ENCODE measurements at regions not wholly inside any gene's neighbourhood (a gene's known extent, or its start where the extent isn't known, plus 50 kb on each side); places are given as distances from the start of the nearest gene placed in this dataset.

GRCh38 chr4:125940426-125940825, 625.7 kb downstream of the FAT4 start:
- no peak overlapping the region for H3K4me3 Mint-ChIP-seq
- intact Hi-C loops (cut with micrococcal nuclease) = no loop called here
- no peaks in the 10 kb centered on the region for H3K27me3 Mint-ChIP-seq
- no peaks in the 10 kb centered on the region for H3K9me3 Mint-ChIP-seq
- no peaks in the 10 kb centered on the region for H3K4me1 Mint-ChIP-seq
- no peak for DNase-seq
- no peaks in the 10 kb centered on the region for H3K36me3 Mint-ChIP-seq (ENCODE audit: low read depth)
- no peak overlapping the region for H3K27ac Mint-ChIP-seq

- Mint-ChIP-seq H3K9me3 (no peaks in the 10 kb centered on the region), H3K4me1 (no peaks in the 10 kb centered on the region), H3K27me3 (no peaks in the 10 kb centered on the region), H3K36me3 (ENCODE audit: low read depth) (no peaks in the 10 kb centered on the region), H3K27ac (no peak overlapping the region), H3K4me3 (no peak overlapping the region)
- intact Hi-C loops (cut with micrococcal nuclease) = no loop called here
- no peak for DNase-seq
Measured at GRCh38 chr4:125944966-125945365, 630.2 kb downstream of the FAT4 start.

DNA sequence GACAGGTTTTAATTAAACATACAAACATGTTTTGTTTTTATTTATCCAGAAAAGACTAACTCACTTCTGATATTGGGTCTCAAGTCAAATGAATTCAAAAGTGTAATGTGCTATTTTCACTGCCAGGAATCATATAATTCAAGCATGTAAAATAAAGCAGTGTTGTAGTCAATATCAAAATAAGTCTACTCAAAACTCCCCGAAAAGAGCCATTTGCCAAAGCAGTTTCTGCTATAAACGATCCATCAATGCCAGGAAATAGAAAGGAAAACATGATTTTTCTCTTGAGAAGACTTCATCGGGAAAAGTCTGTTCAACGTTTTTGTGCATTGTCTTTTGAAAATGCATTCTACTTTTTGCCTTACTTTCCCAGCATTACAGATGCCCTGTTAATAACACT, 633.3 kb downstream of the FAT4 start:
- H3K4me1 Mint-ChIP-seq = no peaks in the 10 kb centered on the region
- no peak for DNase-seq
- H3K9me3 Mint-ChIP-seq = no peaks in the 10 kb centered on the region
- H3K27ac Mint-ChIP-seq = no peak overlapping the region
- H3K4me3 Mint-ChIP-seq = no peak overlapping the region
- no peaks in the 10 kb centered on the region for H3K27me3 Mint-ChIP-seq
- no peaks in the 10 kb centered on the region for H3K36me3 Mint-ChIP-seq (ENCODE audit: low read depth)
- intact Hi-C loops (cut with micrococcal nuclease) = no loop called here

GRCh38 chr4:125951261-125951887, 636.6 kb downstream of the FAT4 start:
- no peak overlapping the region for H3K27ac Mint-ChIP-seq
- H3K9me3 Mint-ChIP-seq = no peaks in the 10 kb centered on the region
- intact Hi-C loops (cut with micrococcal nuclease) = no loop called here
- no peaks in the 10 kb centered on the region for H3K27me3 Mint-ChIP-seq
- no peak for DNase-seq
- no peak overlapping the region for H3K4me3 Mint-ChIP-seq
- H3K36me3 Mint-ChIP-seq (ENCODE audit: low read depth) = no peaks in the 10 kb centered on the region
- no peaks in the 10 kb centered on the region for H3K4me1 Mint-ChIP-seq

DNA sequence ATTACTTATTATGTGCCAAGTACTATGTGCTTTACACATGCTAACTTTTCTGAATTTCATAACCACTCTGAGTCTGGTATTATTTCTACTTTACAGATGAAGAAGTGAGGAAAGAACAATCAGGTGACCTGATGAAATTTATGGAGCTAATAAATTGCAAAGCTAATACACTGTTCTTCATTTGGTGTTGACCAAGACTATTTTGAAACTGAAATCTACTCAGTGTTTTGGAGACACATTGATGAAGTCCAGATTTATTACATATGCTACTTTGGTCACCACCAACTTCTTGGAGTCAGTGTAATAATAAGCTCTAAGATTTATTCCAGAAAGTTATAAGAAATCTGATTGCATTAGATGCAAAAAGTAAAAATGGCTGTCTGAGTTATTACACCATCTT, 637.9 kb downstream of the FAT4 start:
- DNase-seq = no peak
- no peaks in the 10 kb centered on the region for H3K9me3 Mint-ChIP-seq
- H3K27me3 Mint-ChIP-seq = no peaks in the 10 kb centered on the region
- no peaks in the 10 kb centered on the region for H3K36me3 Mint-ChIP-seq (ENCODE audit: low read depth)
- no peak overlapping the region for H3K27ac Mint-ChIP-seq
- intact Hi-C loops (cut with micrococcal nuclease) = no loop called here
- no peaks in the 10 kb centered on the region for H3K4me1 Mint-ChIP-seq
- no peak overlapping the region for H3K4me3 Mint-ChIP-seq

DNA sequence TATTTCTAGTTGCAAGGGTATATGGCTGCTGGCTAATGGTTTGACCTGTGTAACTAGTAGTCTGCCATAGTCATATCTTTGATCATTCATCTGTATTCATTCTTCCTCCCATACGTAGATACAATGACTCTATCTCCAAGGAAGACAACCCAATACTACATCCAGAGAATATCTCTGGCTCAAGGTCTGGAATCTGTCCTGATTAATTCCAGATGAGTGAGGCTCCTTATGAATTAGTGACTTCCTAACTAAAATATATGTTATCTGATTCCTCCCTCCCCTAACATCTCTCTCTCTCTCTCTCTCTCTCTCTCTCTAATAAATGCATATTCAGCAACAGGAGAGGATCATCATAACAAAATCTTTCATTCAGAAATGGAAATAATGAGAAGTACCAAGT, 641.5 kb downstream of the FAT4 start:
- intact Hi-C loops (cut with micrococcal nuclease) = no loop called here
- no peaks in the 10 kb centered on the region for H3K36me3 Mint-ChIP-seq (ENCODE audit: low read depth)
- no peak for DNase-seq
- no peak overlapping the region for H3K4me3 Mint-ChIP-seq
- no peak overlapping the region for H3K27ac Mint-ChIP-seq
- H3K9me3 Mint-ChIP-seq = no peaks in the 10 kb centered on the region
- no peaks in the 10 kb centered on the region for H3K4me1 Mint-ChIP-seq
- no peaks in the 10 kb centered on the region for H3K27me3 Mint-ChIP-seq

DNA sequence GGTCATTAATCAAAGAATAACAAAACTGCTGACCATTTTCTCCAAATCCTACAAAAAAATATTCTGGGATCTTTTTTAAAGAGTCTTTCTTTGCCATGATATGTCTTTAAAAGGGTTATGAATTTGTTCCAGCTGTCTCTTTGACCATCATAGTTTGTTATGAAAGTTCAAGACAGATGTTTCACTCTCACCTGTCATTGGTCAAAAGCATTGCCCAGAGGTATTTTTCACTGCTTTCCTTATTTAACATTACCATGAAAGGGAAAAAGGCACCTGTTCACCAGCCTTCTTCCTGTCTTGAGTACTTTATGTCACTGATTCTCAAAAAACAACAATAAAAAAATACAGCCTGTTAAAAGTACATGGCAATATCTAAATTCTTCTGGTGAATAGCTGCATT, 643.8 kb downstream of the FAT4 start:
- Mint-ChIP-seq H3K9me3 (no peaks in the 10 kb centered on the region), H3K4me1 (no peaks in the 10 kb centered on the region), H3K27me3 (no peaks in the 10 kb centered on the region), H3K36me3 (ENCODE audit: low read depth) (no peaks in the 10 kb centered on the region), H3K27ac (no peak overlapping the region), H3K4me3 (no peak overlapping the region)
- intact Hi-C loops (cut with micrococcal nuclease) = no loop called here
- DNase-seq = no peak

DNA sequence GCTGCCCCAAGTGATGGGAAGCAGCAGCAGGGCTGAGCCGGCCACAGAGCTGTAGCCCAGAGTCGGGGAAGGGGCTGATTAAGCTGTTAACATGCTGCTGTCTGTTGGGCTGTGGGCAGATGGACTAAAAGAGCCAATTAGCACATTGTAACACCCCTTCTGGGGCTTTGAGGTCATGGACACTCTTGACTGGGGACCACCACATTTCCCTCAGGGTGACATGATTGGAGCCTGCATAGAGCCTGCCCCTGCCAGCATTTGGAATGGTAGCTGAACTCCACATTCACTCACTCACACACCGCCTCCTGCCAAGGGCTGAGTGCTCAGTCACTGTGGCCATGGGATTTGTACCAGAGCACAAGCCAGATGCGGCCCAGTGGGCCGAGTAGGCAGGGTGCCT, 646.9 kb downstream of the FAT4 start:
- Mint-ChIP-seq H3K27me3 (no peaks in the 10 kb centered on the region), H3K4me3 (no peak overlapping the region), H3K36me3 (ENCODE audit: low read depth) (no peaks in the 10 kb centered on the region), H3K27ac (no peak overlapping the region), H3K4me1 (no peaks in the 10 kb centered on the region), H3K9me3 (no peaks in the 10 kb centered on the region)
- no peak for DNase-seq
- intact Hi-C loops (cut with micrococcal nuclease) = no loop called here

DNA sequence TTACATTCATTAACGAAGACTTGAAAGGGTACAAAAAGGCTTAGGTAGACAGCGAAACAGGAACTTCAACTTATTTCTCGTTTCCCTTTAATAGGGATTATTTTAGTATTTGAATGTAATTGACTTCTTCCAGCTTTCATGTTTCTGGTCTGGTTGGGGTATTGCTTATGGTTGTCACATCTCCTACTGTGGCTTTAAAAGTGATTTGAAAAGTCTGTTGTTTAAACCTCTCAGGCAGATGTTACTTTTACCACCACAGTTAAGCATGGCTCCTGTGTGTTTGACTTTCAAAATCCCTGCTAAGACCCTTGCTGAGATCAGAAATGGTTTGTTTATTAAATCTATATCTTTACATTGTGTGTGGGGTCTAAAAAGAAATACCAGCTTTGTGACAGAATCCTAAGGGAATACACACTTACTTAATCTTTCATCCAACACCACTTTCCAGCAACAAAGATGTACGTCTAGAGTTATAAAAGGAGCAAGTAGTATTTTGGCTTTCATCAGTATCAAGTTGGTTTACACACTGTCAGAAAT, 661.2 kb downstream of the FAT4 start:
- no peaks in the 10 kb centered on the region for H3K27me3 Mint-ChIP-seq
- no peaks in the 10 kb centered on the region for H3K36me3 Mint-ChIP-seq (ENCODE audit: low read depth)
- intact Hi-C loops (cut with micrococcal nuclease) = no loop called here
- no peak overlapping the region for H3K4me3 Mint-ChIP-seq
- H3K4me1 Mint-ChIP-seq = no peaks in the 10 kb centered on the region
- DNase-seq = no peak
- H3K27ac Mint-ChIP-seq = no peak overlapping the region
- H3K9me3 Mint-ChIP-seq = peaks cover 6% of the 10 kb centered on the region

GRCh38 chr4:125979950-125980349, 665.2 kb downstream of the FAT4 start:
- Mint-ChIP-seq H3K36me3 (ENCODE audit: low read depth) (no peaks in the 10 kb centered on the region), H3K4me1 (no peaks in the 10 kb centered on the region), H3K9me3 (no peaks in the 10 kb centered on the region), H3K4me3 (no peak overlapping the region), H3K27ac (no peak overlapping the region), H3K27me3 (no peaks in the 10 kb centered on the region)
- DNase-seq = no peak
- intact Hi-C loops (cut with micrococcal nuclease) = no loop called here

DNA sequence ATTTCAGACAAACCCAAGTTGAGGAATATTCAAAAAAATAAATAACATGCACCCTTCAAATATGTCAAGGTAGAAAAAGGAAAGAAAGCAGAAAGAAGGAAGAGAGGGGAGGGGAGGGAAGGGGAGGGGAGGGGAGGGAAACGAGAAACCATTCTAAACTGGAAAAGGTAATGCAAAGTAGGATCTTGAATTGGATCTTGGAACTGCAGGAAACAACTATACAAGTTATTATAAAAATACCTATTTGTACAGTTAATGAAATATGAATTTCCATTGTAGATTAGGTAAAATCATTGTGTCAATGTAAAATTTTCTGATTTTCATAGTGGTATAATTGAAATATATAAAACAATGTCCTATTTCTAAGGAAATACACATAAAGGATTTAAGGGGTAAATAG, 668.4 kb downstream of the FAT4 start:
- Mint-ChIP-seq H3K36me3 (ENCODE audit: low read depth) (no peaks in the 10 kb centered on the region), H3K4me3 (no peak overlapping the region), H3K4me1 (no peaks in the 10 kb centered on the region), H3K9me3 (no peaks in the 10 kb centered on the region), H3K27me3 (no peaks in the 10 kb centered on the region), H3K27ac (no peak overlapping the region)
- DNase-seq = no peak
- intact Hi-C loops (cut with micrococcal nuclease) = no loop called here

GRCh38 chr4:125985856-125986255, 671.1 kb downstream of the FAT4 start:
- Mint-ChIP-seq H3K9me3 (no peaks in the 10 kb centered on the region), H3K27me3 (no peaks in the 10 kb centered on the region), H3K4me1 (no peaks in the 10 kb centered on the region), H3K36me3 (ENCODE audit: low read depth) (no peaks in the 10 kb centered on the region), H3K4me3 (no peak overlapping the region), H3K27ac (no peak overlapping the region)
- DNase-seq = no peak
- intact Hi-C loops (cut with micrococcal nuclease) = no loop called here

- Mint-ChIP-seq H3K4me3 (no peak overlapping the region), H3K36me3 (ENCODE audit: low read depth) (no peaks in the 10 kb centered on the region), H3K27ac (no peak overlapping the region)
Measured at GRCh38 chr4:125986307-125986706, 671.6 kb downstream of the FAT4 start.

GRCh38 chr4:125988464-125988863, 673.7 kb downstream of the FAT4 start:
- intact Hi-C loops (cut with micrococcal nuclease) = no loop called here
- H3K9me3 Mint-ChIP-seq = no peaks in the 10 kb centered on the region
- no peaks in the 10 kb centered on the region for H3K4me1 Mint-ChIP-seq
- H3K27me3 Mint-ChIP-seq = no peaks in the 10 kb centered on the region
- no peak overlapping the region for H3K27ac Mint-ChIP-seq
- no peak overlapping the region for H3K4me3 Mint-ChIP-seq
- H3K36me3 Mint-ChIP-seq (ENCODE audit: low read depth) = no peaks in the 10 kb centered on the region
- DNase-seq = no peak

More at GRCh38 chr4:125986307-125986706, 671.6 kb downstream of the FAT4 start:
- no peaks in the 10 kb centered on the region for H3K4me1 Mint-ChIP-seq
- H3K9me3 Mint-ChIP-seq = no peaks in the 10 kb centered on the region
- DNase-seq = no peak
- intact Hi-C loops (cut with micrococcal nuclease) = no loop called here
- no peaks in the 10 kb centered on the region for H3K27me3 Mint-ChIP-seq

- H3K36me3 Mint-ChIP-seq (ENCODE audit: low read depth) = no peaks in the 10 kb centered on the region
- intact Hi-C loops (cut with micrococcal nuclease) = no loop called here
- no peak overlapping the region for H3K27ac Mint-ChIP-seq
- no peaks in the 10 kb centered on the region for H3K27me3 Mint-ChIP-seq
- no peak for DNase-seq
- no peaks in the 10 kb centered on the region for H3K4me1 Mint-ChIP-seq
- no peaks in the 10 kb centered on the region for H3K9me3 Mint-ChIP-seq
- H3K4me3 Mint-ChIP-seq = no peak overlapping the region
Measured at GRCh38 chr4:125991398-125991797, 676.6 kb downstream of the FAT4 start.
